ENCODE measurements at regions not wholly inside any gene's neighbourhood (a gene's known extent, or its start where the extent isn't known, plus 50 kb on each side); places are given as distances from the start of the nearest gene placed in this dataset.

GRCh38 chr20:50266293-50267040, 75.8 kb downstream of the CEBPB start:
- TF ChIP-seq POLR2AphosphoS5 (IDR thresholded peaks at IDR 0.05) (no peak), CTCF (IDR thresholded peaks at IDR 0.05) (no peak), POLR2A (IDR thresholded peaks at IDR 0.05; ENCODE audit: low read depth) (no peak)

Data from esophagus muscularis mucosa (tissue), 3 donors.